ENCODE measurements at regions not wholly inside any gene's neighbourhood (a gene's known extent, or its start where the extent isn't known, plus 50 kb on each side); places are given as distances from the start of the nearest gene placed in this dataset.

DNA sequence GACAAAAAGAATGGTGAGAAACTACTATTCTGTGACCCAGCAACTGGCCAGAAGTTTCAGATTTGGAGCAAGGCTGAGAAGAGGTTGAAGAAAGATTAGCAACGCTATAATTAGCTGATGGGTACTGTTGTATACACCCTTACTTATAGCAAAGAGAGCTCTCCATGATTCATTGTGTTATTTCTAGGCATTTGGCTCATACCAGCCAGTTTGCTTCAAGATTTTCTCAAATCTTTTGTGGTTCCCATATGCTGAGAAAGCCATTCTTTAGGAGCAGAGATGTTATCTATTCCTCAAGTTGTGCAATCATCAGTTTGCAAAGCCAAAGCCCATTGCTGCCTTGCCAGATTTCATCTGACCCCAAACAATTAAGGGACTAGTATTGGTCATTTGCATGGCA, 179.4 kb downstream of the ETS1 start:
- DNase-seq = no peak

DNA sequence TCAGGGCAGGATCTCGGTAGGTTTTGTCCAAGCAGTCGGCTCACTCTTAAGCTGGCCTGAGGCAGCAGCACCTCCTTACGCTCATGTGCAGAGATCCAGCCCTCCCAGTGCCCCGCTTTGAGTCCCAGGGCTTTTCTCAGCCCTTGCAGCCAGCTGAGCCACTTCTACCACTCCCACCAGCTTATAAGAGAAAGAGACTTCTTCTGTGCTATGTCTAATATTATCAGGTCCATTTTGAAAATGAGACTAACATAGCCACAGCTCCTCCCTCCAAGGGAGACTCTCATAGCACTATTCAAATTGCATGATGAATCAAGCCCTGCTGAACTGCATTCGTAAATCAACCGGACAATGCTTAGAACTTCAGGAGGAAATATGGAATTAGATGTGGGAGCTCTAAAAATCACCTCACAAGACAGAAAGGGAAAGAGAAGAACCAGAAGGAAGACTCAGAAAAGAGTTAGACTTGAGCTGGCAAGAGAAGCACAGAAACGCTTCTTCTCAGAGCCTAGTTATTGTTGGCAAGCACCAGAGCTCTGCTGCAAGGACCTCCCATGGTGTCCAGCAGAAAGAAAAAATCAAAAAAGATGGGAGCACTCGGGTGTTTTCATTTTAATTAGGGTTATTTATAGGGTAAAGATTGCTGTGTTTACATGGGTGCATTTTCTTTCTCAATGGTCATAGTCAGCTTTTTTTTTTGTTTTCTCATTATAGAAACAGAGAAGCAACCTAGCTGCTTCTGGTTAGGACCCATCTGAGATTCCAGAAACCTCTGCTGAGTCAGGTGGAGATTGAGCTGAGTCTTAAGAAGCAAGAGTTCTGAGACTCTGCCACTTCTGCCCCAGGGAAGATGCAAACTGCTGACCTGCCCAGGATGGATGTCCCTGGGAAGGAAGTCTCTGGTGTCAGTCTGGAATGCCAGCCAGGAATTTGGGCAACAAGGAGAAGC, 181.4 kb downstream of the ETS1 start:
- DNase-seq = no peak

DNA sequence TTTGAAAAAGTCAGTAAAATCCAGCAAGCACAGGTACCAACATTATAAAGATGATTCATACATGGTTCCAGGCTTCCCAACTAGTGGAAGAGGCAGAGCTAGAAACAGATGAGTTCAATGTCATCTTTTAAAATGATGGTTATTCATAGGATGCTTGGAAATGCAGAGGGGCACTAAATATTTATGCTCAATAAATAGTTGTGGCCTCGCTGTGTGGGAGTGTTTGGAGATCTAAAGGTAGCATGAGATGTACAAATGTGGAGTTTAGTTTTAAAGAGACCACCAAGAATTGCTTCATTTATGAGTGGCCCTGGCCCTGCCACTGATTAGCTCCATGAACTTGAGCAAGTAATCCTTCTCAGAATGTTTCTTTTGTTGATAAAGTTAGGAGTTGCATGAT, 182.2 kb downstream of the ETS1 start:
- no peak for DNase-seq

DNA sequence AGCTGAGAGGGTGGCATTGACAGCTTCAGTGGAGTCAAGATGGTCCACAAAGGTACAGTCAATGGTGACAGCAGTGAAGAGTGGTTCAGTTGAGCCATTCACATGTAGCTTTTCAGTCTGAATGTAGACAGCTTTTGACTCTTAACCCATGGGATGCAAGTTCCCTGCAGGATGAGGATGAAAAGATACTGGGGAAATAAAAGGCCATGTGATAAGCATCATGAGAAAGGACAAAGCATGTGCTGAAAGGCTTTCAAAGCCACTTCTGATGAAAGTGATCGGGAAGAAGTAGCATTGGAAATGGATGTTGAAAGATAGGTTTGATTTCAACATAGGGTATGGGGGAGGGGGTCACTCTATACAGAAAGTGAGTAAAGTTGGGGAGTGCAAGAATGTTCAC, 182.9 kb downstream of the ETS1 start:
- no peak for DNase-seq

DNA sequence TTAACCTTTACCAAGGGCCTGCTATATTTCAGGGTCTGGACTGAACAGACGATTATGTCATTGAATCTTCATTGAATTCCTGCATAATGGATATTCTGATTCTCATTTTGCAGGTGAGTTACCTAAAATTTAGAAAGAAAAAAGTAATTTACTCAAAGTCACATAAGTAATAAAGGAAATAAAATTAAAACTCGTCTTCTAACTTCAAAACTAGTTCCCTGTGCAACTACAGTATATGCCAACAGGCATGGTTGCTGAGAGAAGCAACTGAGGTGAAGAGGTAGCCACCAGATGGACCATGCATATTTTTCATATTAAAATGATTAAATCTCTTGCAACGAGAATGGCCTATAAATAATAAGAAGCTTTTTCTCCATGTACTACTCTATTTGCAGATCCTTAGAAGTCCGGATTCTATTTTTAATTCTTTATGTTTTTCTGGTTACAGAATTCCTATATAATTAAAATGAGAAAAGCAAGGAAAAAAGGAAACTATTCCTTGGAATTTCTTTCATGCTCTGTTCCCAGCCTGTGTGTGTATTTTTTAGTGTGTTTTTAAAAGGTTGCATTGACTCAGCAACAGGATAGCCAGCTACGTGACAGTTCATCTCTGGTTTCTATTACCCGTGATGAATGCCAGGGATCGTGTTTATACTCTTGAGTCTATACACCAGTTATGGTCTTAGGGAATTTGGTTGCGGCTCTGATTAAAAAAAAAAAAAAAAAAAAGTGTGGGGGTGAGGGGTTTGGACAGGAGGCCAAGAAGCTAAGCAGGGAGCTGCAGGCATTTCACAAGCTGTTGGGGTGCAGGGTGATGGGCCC, 186.8 kb downstream of the ETS1 start:
- no peak for DNase-seq

DNA sequence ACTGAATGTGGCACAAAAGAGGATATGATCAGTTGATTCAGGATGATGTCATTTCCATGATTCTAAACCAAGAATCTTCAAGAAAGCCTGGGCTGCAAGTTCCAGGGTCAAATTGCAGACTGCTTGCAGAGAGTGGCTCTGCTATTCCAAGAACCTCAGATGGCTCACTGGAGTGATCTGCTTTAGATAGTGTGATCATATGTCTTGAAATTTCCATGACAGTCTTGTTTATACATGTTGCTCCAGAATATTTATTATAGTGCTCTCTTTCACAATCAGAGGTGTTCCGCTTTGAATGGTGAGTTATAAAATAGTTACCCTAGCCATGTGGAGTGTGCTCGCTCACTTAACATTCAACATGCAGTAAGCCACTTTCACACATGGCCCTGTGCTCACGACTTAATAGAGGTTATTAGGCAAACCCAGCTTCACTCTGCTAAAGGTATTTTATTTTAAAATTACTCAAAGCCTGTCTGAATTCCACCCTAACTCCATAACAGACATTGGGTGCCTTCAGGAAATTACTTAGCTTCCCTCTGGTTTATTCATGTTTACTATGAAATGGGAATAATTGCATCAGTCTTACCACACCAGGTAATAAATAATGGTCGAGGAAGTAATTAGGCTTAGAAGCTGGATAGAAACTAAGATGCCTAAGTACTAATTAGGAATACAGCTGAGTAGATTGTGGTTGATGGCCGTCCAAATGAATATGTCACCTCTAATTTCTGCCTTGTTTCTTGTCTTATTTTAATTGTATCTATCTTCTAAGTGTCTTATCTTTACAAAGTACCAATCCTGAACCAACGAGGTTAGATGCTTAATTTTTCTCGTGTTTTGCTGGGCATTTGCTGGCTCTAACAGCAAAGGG, 187.9 kb downstream of the ETS1 start:
- no peak for DNase-seq

DNA sequence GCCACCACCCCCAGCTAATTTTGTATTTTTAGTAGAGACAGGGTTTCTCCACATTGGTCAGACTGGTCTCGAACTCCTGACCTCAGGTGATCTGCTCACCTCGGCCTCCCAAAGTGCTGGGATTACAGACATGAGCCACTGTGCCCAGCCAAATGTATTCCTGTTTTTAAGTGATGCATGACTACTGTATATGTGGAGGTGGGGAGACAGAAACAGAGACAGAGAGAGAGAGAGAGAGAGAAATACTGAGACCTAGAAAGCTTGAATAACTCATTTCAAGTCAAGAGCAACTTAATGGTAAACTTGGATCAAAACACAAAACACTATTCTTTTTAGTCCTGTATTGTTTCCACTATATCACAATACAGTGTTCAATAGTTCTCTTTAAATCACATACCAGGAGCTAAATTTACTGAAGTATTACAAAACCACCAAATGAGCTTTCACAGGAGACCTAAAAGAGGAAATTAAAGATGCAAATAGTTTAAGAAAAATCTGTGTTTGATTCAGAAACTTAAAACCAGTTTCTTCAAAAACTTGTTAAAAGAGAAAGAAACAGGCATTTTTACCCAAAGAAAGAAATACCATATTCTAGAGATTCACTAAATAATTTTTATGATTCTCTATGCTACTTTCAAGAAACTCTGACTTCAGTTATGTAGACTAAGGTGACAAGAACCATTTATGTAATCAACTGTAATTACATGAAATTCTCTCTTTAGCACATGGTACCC, 188.7 kb downstream of the ETS1 start:
- DNase-seq = no peak

DNA sequence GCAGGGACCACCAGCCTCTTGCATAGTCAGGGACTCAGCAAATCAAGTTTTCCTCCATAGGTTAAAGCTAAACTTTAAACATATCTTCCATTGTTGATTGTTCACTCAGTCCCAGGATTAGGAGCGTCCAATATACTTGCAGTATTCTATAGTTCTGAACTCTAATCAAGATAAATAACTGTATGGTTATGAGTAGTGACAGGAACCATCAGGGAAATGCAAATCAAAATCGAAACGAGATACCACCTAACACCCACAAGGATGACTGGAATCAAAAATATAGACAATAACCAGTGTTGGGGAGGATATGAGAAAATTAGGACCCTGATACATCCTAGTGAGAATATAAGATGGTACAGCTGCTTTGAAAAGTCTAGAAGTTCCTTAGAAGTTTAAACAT, 190.0 kb downstream of the ETS1 start:
- no peak for DNase-seq

DNA sequence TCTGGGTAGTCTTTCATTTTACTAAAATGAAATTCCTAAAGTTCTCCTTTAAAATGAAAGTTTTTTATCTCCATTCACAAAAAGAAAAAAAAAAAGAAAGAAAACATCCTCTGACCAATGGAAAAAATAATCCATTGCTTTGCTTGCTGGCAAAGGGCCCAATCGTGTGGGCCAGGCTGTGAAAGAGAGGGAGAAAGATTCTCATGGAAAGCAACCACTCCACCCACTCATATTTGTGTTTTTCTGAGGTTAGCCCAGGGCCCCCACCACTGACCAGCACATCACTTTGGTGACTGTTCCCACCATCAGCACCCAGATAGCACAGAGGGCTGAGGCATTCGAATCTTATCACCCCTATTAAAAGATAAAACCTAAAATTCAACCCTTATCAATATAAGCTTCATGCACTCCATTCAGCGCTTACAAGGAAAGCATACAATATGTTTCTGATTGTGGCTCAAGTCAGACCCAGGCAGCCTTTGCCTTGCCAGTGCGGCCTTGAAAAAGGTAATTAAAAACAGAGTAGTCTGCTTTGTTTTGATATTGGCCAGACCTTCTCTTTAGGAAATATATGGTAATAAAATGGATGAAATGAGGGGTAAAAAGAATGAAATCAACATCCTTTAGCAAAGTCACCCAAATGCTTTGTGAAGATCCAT, 192.8 kb downstream of the ETS1 start:
- DNase-seq = no peak

DNA sequence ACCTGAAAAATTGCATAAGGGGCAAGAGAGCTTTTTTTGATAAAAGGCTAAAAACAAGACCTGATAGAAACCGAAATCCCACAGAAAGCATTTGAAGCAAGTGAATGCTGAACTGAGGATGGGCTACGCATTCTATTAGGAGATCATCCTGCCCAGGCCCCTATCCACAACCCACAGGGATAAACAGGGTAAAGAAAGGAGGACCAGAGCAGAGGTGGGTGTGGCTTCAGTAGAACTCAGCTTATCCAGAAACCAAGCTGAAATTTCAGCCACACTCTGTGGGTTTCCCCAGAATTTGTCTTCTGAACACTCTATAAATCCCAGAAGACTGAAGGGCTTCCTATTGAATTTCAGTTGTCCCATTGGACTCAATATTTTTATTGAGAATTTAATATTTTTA, 195.1 kb downstream of the ETS1 start:
- DNase-seq = no peak

DNA sequence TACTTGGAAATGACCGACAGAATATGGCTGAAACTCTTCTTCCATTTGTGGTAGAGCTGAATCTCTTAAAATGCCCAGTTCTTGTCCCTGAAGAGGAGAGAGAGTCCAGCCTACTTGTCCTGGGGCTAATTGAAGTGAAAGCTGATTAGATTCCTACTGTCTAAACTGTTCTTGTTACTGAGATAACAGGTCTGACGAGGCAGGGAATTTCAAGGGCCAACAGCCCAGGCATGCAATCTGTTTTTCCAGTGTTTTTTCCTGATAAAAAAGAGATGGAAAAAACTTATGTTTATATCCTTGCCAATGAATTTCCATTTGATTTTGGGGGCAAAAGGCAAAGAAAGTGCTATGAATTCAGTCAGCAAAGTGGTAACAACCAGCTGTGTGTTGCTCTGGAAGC, 195.5 kb downstream of the ETS1 start:
- DNase-seq = no peak

DNA sequence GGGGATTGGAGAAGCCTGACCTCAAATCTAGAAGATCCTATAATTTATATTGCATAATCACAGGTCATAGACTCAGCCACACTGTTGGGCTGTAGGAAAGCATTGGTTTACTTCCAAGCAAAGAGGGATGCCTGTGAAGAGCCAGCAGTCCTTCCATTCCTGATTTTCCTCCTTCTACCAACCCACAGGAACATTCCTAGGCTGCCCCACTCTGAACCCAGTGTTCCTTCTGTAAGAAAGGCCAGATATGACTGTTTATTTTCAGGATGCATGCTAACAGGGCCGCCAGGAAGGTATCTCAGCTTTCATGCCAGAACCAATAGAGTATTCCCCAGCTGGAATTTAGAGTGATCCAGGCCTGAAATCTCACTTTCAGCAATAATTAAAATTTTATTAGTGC, 197.1 kb downstream of the ETS1 start:
- no peak for DNase-seq

DNA sequence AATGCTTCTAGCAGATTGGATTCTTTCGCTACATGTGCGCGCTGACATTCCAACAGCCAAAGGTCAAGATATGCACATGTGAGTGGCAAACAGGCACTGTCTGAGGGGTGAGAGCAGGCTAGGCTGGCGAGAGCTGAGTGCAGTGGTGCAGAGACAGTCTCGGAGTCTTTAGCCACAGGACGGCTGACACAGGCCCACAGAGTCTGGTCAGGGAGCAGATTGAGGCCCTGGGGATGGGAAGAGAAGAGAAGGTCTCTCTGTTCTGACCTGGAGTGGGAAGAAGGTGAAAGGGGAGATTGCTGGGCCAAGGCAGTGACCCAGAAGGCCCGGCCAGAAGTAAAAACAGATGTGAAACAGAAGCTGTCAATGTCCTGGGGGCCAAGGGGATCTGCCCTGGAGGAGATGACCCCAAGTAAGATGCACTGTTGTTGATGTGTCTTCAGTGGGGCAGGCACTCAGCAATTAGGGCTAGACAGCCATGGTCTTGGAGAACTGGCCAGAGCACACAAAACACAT, 197.8 kb downstream of the ETS1 start:
- no peak for DNase-seq

DNA sequence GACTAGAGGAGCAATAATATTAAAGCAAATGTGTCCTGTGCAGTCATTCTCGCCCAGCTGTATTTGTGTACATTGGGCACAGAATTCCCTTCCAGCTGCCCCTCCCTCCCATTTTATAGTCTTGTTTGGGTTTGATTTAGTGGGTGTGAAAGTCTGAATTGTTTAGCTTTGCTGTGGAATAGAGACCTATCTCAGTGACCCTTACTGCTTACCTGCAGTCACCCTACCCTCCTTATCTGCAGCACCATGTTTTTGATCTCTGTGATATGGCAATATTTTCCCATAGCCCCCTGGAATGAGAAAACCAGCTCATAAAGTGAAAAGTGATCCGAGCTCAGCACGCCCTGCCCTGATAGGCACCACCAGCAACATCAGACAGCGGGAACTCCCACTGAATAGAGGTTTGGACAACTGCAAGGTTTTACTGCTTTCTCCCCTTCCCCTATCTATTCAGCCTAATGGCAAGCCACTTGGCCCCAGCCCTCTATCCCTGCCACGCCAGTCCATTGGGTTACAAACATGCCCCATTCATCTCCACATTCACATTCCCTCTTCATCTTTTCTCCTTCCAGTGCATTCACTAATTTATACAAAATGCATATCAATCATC, 199.0 kb downstream of the ETS1 start:
- no peak for DNase-seq

DNA sequence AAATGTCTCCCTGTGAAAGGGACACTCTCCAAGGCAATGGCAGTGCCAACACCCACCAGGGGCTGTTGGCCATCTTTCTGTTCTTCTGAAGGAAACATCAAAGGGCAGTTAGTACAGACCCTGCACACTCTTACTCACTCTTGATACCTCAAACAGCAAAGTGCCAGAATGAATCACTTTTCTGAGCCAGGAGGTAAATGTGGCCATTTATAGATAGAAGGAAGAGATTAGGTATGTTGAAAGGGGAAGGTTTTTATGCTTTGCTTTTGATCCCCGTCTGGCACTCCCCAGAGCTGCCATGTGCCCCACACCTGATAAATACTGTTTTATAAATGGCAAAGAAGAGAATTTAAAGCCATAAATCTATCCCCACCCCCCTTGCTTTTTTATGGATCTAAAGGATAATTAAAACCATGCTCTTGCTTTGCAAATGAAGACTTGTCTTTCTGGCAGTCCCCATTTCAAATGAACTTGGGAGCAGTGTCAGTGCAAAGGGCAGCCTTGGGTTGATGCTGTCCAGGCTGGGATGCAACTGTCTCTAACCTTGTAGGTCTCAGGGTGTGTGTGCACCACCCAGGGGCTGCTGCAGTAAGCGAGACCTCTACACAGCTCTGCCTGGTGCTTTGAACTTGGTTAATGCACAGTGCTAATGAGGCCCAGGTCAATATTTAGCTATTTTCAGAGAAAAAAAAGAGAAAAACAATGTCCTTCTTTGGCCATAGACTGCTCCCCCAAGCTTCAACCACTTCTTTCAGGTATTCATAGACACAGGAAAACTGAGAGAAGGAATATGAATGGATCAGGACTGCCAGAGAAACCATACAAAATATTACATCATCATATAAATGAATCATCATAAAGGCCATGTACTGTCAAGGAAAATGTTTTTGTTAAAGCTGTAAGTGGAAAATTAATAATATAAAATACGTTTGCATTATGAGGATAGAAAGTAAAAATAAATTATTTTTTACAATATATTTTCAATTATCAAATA, 207.5 kb downstream of the ETS1 start:
- peak; percentile 38 for DNase-seq

DNA sequence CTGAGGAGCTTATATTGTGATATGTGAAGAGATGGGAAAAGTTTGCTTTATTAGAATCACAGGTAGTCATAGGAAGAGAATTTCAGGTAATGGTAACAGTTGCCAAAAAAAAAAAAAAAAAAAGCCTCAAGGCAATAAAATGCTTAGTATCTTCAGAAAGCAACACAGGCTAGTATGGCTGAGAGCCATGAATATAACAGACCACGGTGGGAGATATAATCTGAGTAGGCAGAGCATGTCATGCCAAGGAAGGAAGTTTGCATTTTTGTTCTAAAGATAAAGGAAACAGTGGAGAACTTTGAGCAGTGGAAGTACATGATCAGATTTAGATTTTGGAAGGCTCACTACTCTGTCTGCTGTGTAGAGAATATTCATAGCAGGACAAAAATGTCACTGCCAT, 211.4 kb downstream of the ETS1 start:
- DNase-seq = no peak

DNA sequence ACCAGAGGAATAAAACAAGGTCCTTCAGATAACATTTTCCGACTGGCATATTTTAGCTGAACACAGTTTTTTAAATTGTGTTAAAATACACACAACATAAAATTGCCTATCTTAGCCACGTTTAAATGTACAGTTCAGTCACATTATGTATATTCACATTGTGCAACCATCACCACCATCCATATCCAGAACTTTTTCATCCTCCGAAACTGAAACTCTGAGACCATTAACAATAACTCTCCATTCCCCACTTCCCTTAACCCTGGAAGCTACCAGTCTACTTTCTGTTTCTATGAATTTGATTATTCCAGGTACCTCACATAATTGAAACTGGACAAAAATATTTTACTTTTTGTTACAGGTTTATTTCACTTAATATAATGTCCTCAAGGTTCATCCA, 213.3 kb downstream of the ETS1 start:
- DNase-seq = no peak

DNA sequence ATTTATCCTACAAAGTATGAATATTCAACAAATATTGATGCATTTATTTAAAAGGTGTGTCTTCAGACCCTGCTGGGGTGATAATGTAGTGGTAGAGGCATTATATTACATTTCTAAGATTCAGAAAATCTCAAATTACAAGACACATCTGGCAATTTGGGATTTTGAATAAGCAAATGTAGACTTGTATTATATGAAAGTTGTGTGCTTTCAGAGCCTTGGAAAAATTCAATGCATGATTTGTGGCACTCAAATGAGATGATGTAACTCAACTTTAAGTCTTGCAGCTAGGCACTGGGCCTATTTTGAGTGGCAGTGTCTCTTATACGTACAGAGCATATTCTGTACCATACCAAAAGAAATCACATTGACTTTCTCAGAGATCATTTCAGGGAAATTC, 214.4 kb downstream of the ETS1 start:
- DNase-seq = no peak

DNA sequence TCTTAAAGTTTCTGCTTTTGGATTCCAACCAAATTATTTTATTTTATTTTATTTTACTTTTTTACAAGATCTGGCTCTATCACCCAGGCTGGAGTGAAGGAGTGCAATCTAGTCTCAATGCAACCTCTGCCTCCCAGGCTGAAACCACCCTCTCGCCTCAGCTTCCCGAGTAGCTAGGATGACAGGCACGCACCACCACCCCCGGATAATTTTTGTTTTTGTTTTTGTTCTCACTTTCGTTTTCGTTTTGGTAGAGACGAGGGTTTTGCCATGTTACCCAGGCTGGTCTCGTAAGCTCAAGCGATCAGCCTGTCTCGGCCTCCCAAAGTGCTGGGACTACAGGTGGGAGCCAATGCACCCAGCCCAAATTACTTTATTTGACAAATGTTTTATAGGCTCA, 219.8 kb downstream of the ETS1 start:
- peak; percentile 28 for DNase-seq

DNA sequence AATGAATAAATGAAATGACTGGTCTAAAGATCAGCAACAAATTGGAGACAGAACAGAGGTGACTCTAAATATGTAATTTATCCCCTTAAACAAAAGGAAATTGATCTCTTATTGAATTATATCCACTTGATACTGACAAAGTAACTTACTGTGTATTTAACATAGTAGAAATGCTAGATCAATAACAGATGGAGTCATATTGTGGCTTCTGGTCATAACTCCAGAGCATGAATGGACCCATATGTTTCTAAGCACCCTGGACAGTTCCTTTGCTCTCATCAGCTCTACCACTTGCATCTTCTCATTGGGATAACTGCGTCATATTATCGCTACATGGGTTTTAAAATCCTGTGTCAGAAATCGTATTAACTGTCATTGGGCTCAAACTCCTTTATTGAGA, 222.3 kb downstream of the ETS1 start:
- DNase-seq = no peak
